HK-2 (cell line): ENCODE measurements at regions not wholly inside any gene's neighbourhood (a gene's known extent, or its start where the extent isn't known, plus 50 kb on each side); places are given as distances from the start of the nearest gene placed in this dataset.
"Not testable (repeated sequence)": the region's sequence is repeated elsewhere in the genome, so short reads cannot be mapped to it uniquely, and the experiment has no call there.

ENCODE experiments used
- DNase-seq: peaks from one replicate; pipeline ENCODE4 v3.0.0-alpha.2; 2018; ENCODE audit not compliant: unreplicated experiment

GRCh38 chr5:36529142-36529541, 77.3 kb upstream of the SLC1A3 start:
- DNase-seq, result no peak

GRCh38 chr5:36530215-36530614, 76.2 kb upstream of the SLC1A3 start:
- no peak for DNase-seq

DNA sequence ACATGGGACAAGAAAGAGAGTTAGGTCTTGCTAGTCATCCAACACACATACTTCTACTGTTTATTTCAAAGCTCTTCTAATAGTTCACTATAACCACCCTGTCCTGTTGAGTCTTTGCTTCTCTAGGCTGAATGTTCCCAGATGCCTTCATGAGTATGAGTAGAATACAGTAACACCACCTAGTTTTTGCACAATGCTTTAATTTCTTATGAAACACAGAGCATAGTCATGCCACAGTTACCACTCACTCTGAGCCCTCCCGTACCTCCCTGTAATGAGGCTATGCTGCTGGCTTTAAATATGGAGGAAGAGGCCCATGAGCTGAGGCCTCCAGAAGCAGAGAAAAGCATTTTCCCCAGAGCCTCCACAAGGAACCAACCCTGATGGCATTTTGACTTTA, 75.0 kb upstream of the SLC1A3 start:
- DNase-seq, result no peak

DNA sequence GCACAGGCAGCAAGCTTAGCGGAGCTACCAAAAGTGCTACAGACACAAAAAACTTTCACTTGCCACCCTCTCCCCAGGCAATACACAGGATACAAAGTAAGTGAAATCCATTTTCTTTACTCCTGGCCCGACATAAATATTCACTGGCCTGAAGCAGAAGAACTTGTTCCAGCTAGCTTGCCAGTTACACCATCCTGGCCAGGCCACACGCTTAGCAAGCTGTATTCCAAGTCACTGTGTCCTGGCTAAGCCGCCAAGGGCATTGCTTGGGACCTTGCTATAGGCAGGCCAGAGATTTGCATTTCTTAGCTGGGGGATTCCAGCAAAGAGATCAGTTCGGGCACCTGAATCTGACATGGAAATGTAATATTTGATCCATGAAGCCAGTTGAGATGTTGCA, 71.0 kb upstream of the SLC1A3 start:
- no peak for DNase-seq

DNA sequence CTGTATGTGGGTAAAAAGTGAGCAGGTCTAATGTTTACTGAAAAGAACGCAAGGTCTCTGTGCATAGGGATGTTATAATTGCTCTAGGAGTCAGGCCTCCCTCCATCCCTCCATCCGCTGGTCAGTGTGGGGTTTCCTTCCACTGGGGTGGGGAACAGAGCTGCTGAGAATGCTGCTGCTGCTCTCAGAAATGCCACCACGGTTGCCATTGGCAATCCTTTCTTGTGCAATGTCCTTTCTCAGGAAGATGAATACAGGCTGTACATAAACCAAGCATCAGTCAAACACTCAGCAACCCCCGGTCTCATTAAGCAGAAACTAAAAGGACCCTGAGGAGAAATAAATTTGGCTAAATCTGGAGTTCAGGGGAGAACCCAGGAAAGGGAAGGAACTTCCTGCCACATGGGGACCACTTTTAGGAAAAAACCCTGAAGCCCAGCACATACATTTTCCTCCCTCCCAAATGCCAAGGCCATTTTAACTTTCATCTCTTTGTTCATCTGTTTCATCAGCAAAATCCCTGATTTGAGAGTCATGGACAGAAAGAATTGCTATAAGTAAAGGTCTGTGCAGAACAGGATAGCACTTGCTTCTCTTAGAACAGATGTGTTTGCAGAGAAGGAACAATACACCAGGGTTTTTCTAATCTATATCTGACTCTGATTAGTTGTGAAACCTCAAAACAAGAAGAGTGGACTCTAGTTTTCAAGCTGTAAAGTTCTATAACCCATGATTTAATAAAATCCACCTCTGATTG, 70.4 kb upstream of the SLC1A3 start:
- no peak for DNase-seq

- no peak for DNase-seq
These were observed 69.8 kb upstream of the SLC1A3 start for GRCh38 chr5:36536616-36537005.

GRCh38 chr5:36537724-36538123, 68.7 kb upstream of the SLC1A3 start:
- no peak for DNase-seq

DNA sequence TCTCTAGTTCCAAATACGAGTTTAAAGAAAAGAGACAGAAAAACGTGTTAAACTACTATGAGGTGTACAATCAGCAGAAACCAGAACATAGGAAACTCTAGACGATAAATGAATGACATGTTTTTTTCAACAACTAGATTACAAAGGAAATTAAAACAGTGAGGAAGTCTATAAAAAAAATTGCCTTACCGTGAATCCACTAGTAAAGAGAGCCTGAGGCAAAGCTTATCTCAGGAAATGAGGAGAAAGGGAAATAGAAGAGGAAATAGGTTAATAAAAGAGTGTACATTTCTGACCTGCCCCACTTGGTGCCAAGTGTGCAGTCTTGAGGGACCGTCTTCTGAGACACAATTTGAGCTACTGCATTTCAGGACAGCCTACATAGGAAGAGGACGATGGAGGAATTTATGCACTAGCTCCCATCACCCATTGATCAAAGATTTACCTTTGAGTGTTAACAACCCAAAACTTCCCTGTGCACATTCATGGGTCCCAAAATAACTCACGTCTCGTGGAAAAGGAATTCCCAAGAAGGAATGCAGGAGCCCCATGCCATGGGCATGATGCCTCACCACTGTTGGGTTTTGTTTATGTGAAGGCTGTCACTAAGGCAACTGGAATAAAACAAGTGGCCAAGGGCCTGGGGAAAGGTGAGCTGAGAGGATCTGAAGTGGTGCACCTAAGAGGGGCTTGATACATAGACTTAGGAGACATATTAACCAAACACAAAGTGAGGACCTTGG, 53.6 kb upstream of the SLC1A3 start:
- DNase-seq, result no peak

DNA sequence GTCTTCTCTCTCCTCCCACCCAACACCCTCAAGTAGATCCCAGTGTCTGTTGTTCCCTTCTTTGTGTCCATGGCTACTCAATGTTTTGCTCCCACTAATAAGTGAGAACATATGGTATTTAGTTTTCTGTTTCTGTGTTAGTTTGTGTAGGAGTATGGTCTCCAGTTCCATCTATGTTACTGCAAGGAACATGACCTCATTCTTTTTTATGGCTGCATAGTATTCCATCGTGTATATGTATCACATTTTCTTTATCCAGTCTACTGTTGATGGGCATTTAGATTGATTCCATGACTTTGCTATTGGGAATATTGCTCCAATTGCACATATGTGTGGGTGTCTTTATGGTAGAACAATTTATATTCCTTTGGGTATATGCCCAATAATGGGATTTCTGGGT, 51.4 kb upstream of the SLC1A3 start:
- not testable (repeated sequence) for DNase-seq
